Peyer's patch (tissue), 4 donors: ENCODE measurements at regions not wholly inside any gene's neighbourhood (a gene's known extent, or its start where the extent isn't known, plus 50 kb on each side); places are given as distances from the start of the nearest gene placed in this dataset.

ENCODE experiments used
- DNase-seq, 3 donors: peaks; one replicate each; pipeline ENCODE4 v3.0.0-alpha.2; 2017 to 2019
- H3K27ac ChIP-seq, 4 donors: fragments of 200-600 bp; sonication (generic); one replicate each; pipeline ENCODE4 v1.5.1; 2016 to 2019
- H3K27me3 ChIP-seq, 2 donors: fragments of 200-600 bp; sonication (generic); one replicate each; pipeline ENCODE4 v1.5.1; 2019
- H3K36me3 ChIP-seq, 3 donors: fragments of 200-600 bp; sonication (generic); one replicate each; pipeline ENCODE4 v1.5.1; 2016 to 2019
- H3K4me1 ChIP-seq, 4 donors: fragments of 200-600 bp; sonication (generic); one replicate each; pipeline ENCODE4 v1.5.1; 2016 to 2019
- H3K4me3 ChIP-seq, 4 donors: fragments of 200-600 bp; sonication (generic); 1 replicate in 3 of 4; 2 replicates in 1 of 4; pipeline ENCODE4 v1.5.1; 2016 to 2019; ENCODE audit warnings: mild to moderate bottlenecking in 1 of 4
- H3K9me3 ChIP-seq, 4 donors: fragments of 200-600 bp; sonication (generic); one replicate each; pipeline ENCODE4 v1.5.1; 2016 to 2019; ENCODE audit warnings: mild to moderate bottlenecking in 1 of 4
- POLR2A ChIP-seq, 2 donors: fragments of 450-650 bp; IDR thresholded peaks; one replicate each; pipeline ENCODE4 v1.5.1; 2017; ENCODE audit warnings: antibody characterized with exemption in 2 of 2, mild to moderate bottlenecking in 2 of 2, moderate library complexity in 2 of 2
- TF ChIP-seq, protein P1 (sequence below), 6 experiments: fragments of 450-650 bp in 4 of 6; fragments of 200-600 bp in 2 of 6; sonication (generic) in 1 of 6; IDR thresholded peaks; one replicate each; pipeline ENCODE4 v1.5.1; 2017 to 2019; ENCODE audit warnings: antibody characterized with exemption in 6 of 6, mild to moderate bottlenecking in 3 of 6, moderate library complexity in 1 of 6

DNA sequence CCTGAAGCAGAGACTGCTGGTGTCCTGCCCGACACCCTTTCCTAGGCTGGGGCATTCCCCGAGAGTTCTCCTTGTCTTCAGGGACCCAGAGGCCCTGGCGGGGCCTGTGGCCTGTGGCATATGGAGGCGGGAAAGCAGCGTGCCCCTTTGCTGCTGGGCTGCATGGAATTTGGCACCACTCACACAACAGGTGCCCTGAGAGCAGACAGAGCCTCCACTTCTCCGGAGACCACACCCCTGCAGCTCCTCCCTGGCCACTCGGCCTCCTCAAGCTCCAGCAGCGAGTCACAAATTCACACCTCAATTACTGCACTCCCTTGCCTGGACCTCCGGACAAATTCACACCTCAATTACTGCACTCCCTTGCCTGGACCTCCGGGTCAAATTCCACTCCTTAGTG is 1375.2 kb downstream of the TBC1D22A start:
- no peak for DNase-seq
- Histone ChIP-seq H3K4me3 (no peak overlapping the region), H3K27me3 (no peaks in the 10 kb centered on the region), H3K4me1 (no peaks in the 10 kb centered on the region), H3K27ac (no peak overlapping the region), H3K36me3 (no peaks in the 10 kb centered on the region), H3K9me3 (no peaks in the 10 kb centered on the region)
- TF ChIP-seq, protein P1, sequence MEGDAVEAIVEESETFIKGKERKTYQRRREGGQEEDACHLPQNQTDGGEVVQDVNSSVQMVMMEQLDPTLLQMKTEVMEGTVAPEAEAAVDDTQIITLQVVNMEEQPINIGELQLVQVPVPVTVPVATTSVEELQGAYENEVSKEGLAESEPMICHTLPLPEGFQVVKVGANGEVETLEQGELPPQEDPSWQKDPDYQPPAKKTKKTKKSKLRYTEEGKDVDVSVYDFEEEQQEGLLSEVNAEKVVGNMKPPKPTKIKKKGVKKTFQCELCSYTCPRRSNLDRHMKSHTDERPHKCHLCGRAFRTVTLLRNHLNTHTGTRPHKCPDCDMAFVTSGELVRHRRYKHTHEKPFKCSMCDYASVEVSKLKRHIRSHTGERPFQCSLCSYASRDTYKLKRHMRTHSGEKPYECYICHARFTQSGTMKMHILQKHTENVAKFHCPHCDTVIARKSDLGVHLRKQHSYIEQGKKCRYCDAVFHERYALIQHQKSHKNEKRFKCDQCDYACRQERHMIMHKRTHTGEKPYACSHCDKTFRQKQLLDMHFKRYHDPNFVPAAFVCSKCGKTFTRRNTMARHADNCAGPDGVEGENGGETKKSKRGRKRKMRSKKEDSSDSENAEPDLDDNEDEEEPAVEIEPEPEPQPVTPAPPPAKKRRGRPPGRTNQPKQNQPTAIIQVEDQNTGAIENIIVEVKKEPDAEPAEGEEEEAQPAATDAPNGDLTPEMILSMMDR (IDR thresholded peaks at IDR 0.05): no peak
- no peak for TF ChIP-seq POLR2A (IDR thresholded peaks at IDR 0.05)

- Histone ChIP-seq H3K27ac (no peak overlapping the region), H3K4me3 (no peak overlapping the region), H3K27me3 (no peaks in the 10 kb centered on the region), H3K9me3 (no peaks in the 10 kb centered on the region), H3K4me1 (no peaks in the 10 kb centered on the region), H3K36me3 (no peaks in the 10 kb centered on the region)
- TF ChIP-seq POLR2A (IDR thresholded peaks at IDR 0.05): no peak
- TF ChIP-seq, protein P1 (IDR thresholded peaks at IDR 0.05): no peak
- no peak for DNase-seq
These were observed 1373.1 kb downstream of the TBC1D22A start for GRCh38 chr22:48135592-48135991.

DNA sequence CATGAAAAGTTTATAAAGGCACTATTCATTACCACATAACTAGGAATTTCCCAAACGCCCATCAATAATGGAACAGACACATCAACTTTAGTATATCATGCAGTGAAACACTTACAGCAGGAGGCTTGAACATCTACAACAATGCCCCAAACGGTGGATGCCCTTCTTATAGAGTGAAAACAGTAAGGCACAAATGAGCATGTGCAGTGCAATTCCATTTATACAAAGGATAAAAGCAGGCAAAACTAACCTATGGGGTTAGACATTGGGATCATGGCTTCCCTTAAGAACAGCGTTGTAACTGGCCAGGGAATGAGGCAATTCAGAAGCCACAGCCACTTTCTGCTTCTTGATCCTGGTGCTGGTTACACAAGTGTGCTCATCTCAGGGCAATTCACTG is 1363.0 kb downstream of the TBC1D22A start:
- no peak for TF ChIP-seq POLR2A (IDR thresholded peaks at IDR 0.05)
- TF ChIP-seq, protein P1 (IDR thresholded peaks at IDR 0.05): no peak
- no peaks in the 10 kb centered on the region for H3K4me1 ChIP-seq
- no peak overlapping the region for H3K4me3 ChIP-seq
- H3K9me3 ChIP-seq: no peaks in the 10 kb centered on the region
- no peak overlapping the region for H3K27ac ChIP-seq
- no peaks in the 10 kb centered on the region for H3K36me3 ChIP-seq
- DNase-seq: no peak
- H3K27me3 ChIP-seq: no peaks in the 10 kb centered on the region

- no peak for TF ChIP-seq POLR2A (IDR thresholded peaks at IDR 0.05)
- TF ChIP-seq, protein P1 (IDR thresholded peaks at IDR 0.05): no peak
- H3K4me3 ChIP-seq: no peak overlapping the region
- no peaks in the 10 kb centered on the region for H3K27me3 ChIP-seq
- no peak for DNase-seq
- no peaks in the 10 kb centered on the region for H3K36me3 ChIP-seq
- no peak overlapping the region for H3K27ac ChIP-seq
- H3K9me3 ChIP-seq: no peaks in the 10 kb centered on the region
- H3K4me1 ChIP-seq: no peaks in the 10 kb centered on the region
These were observed 1359.5 kb downstream of the TBC1D22A start for GRCh38 chr22:48121984-48122383.

DNA sequence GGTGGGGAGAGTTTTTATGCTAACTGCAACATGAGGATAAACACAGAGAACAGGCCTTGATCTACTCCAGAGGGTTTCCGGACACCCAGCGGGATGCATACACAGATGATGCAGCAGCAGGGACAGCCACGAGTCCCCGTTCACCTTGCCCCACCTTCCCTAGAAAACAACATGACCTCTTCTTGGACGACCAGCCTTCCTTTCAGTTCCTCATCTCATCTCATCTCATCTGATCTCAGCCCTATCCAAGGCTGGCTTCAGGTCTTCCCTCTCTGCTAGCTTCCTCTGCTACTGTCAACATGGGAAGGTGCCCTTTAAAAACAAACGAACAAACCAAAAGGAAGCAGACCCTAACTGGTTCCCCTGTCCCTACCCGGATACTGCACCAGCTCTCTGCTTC is 1356.2 kb downstream of the TBC1D22A start:
- H3K36me3 ChIP-seq: no peaks in the 10 kb centered on the region
- no peak for TF ChIP-seq POLR2A (IDR thresholded peaks at IDR 0.05)
- TF ChIP-seq, protein P1 (IDR thresholded peaks at IDR 0.05): no peak
- H3K4me1 ChIP-seq: no peaks in the 10 kb centered on the region
- no peaks in the 10 kb centered on the region for H3K9me3 ChIP-seq
- no peak overlapping the region for H3K27ac ChIP-seq
- no peak for DNase-seq
- H3K4me3 ChIP-seq: no peak overlapping the region
- H3K27me3 ChIP-seq: no peaks in the 10 kb centered on the region

DNA sequence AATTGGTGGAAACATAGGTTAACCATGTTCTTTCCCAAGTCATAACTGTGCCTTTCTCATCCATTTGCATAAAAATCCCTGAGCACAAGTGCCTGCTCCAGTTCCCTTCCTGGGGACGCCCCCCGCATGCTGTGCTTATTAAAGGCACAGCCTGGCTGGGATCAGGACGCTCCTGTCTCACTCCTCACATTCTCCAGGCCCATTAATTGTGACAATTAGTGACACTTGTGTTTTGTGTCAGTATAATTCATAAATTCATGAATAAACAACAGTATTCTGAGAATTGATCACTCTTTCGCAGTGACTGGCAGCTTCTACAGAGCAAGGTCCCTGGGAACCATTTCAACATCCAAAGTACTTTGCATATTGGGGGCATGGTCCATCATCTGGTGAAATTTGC is 1354.4 kb downstream of the TBC1D22A start:
- H3K27me3 ChIP-seq: no peaks in the 10 kb centered on the region
- no peaks in the 10 kb centered on the region for H3K36me3 ChIP-seq
- H3K9me3 ChIP-seq: no peaks in the 10 kb centered on the region
- DNase-seq: no peak
- no peaks in the 10 kb centered on the region for H3K4me1 ChIP-seq
- no peak for TF ChIP-seq POLR2A (IDR thresholded peaks at IDR 0.05)
- TF ChIP-seq, protein P1 (IDR thresholded peaks at IDR 0.05): no peak
- no peak overlapping the region for H3K27ac ChIP-seq
- H3K4me3 ChIP-seq: no peak overlapping the region
